Middle frontal gyrus (tissue), 1 donor: ENCODE measurements at regions not wholly inside any gene's neighbourhood (a gene's known extent, or its start where the extent isn't known, plus 50 kb on each side); places are given as distances from the start of the nearest gene placed in this dataset.
"Not testable (repeated sequence)": the region's sequence is repeated elsewhere in the genome, so short reads cannot be mapped to it uniquely, and the experiment has no call there.

Experiments used
- DNase-seq: peaks from one replicate; pipeline ENCODE4 v3.0.0-alpha.2; 2015; ENCODE audit warnings: low spot score; ENCODE audit errors: extremely low spot score

GRCh38 chr4:115671581-115671980 is 558.2 kb upstream of the NDST4 start:
- no peak for DNase-seq

- no peak for DNase-seq
Observed at GRCh38 chr4:115670930-115671329, 557.5 kb upstream of the NDST4 start.

GRCh38 chr4:115668396-115668795 is 555.0 kb upstream of the NDST4 start:
- DNase-seq: no peak

DNA sequence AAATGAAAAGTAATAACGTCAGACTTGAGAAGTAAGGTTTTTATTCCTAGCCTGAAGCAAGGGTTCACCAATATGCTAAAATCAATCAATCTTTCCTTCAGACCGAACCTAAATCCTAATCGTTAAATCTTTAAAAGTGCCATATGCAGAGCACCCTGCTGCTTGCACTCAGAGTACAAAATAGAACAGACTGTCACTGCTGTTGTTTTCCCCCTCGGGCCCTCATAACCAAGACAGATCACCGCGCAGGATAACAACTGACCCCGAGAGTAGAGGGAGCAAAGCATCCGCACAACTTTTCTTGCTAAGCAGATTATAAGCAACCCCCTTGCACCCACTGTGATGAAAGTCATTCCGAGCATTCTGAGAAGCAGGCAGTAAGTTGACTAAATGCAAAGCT is 550.9 kb upstream of the NDST4 start:
- no peak for DNase-seq

DNA sequence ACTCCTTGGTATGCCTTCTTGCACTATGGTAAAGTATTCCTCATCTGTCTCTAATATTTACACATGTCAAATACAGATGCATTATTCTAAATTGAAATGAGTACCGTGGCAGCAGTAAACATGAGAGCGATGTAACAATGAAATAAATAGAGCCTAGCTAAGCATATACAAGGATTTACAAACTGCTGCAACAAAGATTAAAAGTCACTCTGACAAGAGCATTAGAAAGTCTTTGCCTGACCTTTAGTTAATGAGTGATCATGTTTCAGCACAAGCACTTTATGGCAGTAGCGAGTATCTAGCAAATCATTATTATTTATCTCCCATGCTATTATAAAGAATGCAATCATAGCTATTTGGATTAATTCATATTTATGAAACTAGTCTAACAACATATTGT is 547.0 kb upstream of the NDST4 start:
- DNase-seq: no peak

DNA sequence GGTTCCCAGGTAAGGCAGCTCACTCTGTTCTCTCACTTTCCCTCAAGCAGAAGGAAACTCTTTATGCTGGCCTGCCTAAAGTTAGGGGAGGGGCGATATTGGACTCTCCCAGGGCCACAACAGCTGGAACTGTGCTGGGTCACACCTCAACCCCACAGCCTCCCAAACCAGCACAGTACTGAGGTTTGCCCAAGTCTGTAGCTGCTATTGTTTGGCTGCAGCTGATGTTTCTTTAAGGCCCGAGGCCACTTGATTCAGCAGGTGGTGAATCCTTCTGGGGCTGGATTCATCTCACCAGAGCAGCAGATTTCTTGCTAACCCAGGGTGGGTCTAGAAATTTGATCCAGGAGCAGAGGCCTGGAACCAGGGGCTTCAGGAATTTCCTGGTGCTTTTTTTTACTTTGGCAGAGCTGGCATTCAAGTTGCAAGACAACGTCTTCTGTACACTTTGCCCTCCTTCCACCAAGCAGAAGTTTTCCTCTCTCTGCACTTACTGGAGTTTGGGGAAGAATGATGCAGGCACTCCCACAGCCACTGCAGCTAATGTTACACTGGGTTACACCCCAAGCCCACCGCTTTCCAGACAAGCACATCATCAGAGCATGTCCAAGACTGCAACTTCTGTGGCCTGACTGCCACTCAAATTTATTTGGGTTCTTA is 544.7 kb upstream of the NDST4 start:
- no peak for DNase-seq

- no peak for DNase-seq
Observed at GRCh38 chr4:115655626-115656025, 542.2 kb upstream of the NDST4 start.

DNA sequence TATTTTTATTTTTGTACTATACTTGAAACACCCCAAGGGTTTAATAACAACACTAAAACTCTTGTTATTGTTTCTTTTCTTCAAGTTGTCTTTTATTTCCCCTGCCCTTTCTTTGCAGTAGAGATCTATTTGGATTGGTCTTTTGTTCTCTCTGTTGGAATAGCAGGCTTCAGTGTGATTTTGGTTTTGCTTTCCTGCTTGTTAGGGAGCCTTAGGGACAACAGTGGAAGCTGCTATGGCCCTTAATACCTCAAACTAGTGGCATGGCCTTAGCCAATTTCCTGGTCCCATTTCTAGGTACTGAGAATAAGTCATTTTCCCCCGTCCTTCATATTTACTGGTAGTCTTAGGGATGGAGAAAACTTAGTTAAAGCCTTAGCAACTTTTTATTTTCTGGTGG is 535.4 kb upstream of the NDST4 start:
- DNase-seq: no peak

DNA sequence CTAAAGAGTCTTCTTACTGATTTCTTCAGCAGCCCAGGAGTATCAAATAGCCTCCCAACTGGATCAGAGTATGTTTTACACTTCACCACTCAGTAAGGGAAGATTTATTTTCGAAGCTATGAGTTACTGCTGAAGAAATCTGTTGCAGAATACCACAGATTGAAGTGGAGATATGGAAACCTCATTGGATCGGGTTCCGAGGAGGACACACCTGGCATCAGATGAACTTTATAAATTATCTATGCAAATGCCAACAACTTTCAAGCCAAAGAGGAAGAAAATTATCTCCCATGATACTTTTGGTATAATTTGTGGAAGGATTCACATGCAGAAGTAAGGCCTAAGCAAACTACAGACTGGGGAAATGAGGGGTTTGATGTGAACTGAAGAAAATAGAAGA is 515.9 kb upstream of the NDST4 start:
- DNase-seq: no peak

DNA sequence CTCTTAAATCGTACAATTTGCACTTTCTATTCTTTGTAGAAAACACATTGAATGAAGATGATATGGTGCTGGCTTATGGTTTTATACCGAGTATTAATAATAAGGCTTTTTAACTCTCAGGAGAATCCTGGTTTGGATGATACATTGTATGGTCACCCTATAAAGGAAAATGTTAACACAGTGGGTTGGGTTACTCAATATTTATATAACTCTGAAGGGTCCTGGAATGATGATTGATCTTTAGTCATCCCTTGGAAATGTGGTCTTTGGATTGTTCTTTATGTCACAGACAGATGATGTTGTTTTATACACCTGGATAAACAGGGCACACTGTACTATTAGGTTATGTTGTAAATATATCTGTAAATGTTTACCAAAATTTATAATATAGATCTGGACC is 496.2 kb upstream of the NDST4 start:
- DNase-seq: no peak

DNA sequence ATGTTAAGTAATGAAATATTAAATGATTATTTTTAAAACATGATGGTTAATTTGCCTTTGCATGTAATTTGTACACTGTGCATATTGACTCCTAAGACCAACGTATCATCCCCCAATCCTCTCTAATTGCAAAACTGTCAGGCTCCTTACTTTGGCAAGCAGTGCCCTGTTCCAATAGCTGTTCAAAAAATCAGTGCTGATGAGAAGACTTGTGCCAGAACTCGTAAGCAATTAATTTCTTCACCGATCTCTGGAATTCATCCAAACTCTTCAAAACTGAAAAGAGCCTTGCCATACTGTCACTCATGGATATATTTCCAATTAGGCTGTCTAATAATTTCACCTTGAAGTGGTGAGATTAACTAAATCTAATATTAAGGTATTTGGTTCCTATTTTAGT is 493.9 kb upstream of the NDST4 start:
- DNase-seq: no peak

DNA sequence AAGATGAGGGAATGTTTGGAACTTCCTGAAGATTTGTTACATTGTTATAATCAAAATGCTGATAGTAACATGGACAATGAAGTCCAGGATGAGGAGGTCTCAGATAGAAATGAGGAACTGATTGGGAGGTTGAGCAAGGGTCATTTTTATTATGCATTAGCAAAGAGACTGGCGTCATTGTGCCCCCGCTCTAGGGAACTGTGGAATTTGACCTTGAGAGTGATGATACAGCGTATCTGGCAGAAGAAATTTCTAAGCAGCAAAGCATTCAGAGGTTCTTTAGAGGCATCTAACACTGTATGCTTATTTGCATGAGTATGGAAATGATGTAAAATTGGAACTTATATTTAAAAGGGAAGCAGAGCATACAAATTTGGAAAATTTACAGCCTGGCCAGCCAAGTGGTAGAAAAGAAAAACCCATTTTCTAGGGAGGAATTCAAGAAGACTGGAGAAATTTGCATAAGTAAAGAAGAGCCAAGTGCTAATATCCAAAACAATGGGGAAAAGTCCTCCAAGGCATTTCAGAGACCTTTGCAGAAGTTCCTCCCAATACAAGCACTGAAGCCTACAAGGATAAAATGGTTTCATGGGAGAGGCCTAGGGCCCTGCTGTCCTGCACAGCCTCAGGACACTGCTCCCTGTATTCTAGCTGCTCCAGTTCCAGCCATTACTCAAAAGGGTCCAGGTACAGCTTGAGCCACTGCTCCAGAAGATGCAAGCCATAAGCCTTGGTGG is 483.0 kb upstream of the NDST4 start:
- no peak for DNase-seq

- DNase-seq: no peak
Observed at GRCh38 chr4:115580901-115581300, 467.5 kb upstream of the NDST4 start.

DNA sequence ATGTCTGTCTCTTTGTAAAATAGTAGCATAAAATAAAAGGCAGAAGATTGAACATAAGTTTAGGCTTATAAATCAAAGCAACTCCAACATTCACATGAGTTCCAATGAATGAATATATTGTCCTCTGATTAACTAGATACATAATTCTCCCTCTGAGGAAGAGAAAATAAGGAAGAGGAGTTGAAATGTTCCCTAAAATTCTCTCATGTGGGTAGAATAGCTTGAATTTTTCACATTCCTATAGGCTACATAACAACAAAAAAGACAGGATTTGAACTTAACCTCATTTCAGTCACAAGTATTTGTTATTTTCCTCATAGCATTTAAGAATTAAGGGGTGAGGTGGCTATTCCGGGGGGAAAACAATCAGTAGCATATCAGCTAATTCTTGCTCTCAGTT is 462.4 kb upstream of the NDST4 start:
- no peak for DNase-seq

GRCh38 chr4:115562506-115562905 is 449.1 kb upstream of the NDST4 start:
- no peak for DNase-seq

GRCh38 chr4:115548123-115548522 is 434.7 kb upstream of the NDST4 start:
- no peak for DNase-seq

DNA sequence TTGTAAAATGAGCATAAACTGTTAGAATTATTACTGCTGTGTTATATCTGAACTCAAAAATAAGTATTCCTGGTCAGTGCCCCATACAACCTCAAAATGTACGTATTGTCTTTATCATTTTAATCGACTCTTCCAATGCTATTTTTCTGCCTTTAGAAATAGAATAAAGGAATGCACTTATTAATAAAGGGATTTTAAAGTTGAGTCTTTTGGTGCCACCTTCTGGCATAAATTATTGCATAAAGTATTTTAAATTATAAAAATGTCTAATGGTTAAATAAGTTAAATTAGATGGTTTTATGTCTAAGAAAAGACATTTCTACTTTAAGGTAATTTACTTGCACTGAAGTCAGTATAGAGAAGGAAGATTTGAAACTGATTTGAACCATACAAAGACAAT is 424.0 kb upstream of the NDST4 start:
- no peak for DNase-seq

DNA sequence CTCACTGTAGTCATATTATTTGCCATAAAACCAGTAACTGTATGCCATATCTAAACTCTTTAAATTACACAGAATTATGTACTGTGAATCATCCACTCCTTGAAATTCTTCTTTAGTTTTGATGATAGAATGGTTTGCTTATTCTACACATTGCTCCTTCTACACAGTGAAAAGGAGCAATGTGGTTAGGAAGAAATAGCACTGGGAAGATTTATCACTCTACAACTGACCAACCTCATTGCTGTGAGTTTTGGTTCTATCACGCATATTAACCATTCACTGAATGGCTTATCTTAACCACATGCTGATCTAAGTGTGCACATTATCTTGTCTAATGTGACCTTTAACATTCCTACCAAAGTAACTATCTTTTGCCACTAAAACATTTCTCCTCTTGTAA is 415.7 kb upstream of the NDST4 start:
- DNase-seq: no peak

DNA sequence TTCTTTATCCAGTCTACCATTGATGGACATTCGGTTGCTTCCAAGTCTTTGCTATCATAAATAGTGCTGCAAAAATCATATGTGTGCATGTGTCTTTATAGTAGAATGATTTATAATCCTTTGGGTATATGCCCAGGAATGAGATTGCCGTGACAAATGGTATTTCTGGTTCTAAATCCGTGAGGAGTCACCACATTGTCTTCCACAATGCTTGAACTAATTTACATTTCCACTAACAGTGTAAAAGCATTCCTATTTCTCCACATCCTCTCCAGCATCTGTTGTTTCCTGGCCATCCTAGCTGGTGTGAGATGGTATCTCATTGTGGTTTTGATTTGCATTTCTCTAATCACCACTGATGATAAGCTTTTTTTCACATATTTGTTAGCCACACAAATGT is 406.1 kb upstream of the NDST4 start:
- not testable (repeated sequence) for DNase-seq

- no peak for DNase-seq
Observed at GRCh38 chr4:115515772-115516171, 402.4 kb upstream of the NDST4 start.

DNA sequence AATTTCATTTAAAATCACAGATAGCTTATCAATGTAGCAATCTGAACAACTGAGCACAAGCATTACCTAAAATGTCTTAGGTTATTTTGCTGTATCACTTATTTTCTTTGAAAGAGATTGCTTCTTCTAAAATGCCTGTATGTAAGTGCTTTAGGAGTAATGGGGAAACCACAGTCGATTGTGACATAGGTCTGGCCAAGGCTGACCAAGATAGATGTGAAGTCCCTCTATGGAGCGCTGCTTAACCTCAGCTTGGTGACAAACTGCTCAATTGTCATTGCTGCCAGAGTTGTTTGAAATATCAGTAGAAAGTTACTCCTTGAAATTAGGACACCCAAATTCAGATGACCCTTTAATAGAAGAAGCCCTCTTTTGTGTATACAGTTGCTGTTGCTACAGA is 401.9 kb upstream of the NDST4 start:
- no peak for DNase-seq

DNA sequence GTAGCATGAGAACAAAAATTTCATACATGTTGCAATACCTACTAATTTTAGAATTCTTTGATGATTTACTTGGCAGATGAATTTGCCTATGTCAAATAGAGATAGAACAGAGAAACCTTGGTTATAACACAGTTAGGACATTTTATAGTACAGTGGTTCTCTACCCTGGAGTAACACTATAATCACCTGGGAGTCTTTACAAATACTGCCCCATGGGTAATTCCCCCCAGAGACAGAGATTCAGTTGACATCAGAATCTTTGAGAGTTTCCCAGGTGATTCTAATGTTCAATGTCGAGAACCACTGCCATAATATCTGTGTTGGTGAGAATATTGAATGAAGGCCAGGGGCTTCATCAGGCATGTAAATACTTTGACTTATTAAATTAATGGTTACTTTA is 401.3 kb upstream of the NDST4 start:
- no peak for DNase-seq

DNA sequence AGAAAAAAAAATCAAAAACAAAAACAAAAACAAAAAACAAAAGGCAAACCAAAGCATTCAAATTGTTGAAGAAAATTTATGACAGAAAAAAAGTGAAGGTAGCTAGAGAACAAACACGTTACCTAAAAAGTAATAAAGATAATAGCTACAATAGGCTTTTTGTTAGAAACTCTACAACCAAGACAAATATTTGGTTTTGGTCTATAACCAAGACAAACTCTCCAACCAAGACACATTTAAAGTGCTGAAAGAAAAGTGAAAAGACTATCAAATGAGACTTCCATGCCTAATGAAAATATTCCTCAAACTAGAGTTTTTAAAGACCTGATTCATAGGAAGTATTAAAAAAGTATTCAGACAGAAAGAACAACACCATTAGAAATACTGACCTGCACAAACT is 391.9 kb upstream of the NDST4 start:
- no peak for DNase-seq
